Fibroblast of mammary gland (primary cell): ENCODE measurements at regions not wholly inside any gene's neighbourhood (a gene's known extent, or its start where the extent isn't known, plus 50 kb on each side); places are given as distances from the start of the nearest gene placed in this dataset.
A peak's percentile ranks its signal among the peaks of the same experiment; 100 is the strongest.

Experiments used
- DNase-seq: peaks from one replicate; pipeline ENCODE4 v3.0.0-alpha.2; 2010; ENCODE audit warnings: low read depth
- H3K4me3 ChIP-seq: 2 replicates; pipeline ENCODE4 v1.5.1; 2011; ENCODE audit warnings: low read depth, mild to moderate bottlenecking, low read length, moderate library complexity; ENCODE audit not compliant: control insufficient read depth
- CTCF ChIP-seq: conservative IDR thresholded peaks from 2 replicates; pipeline ENCODE4 v1.5.1; 2011; ENCODE audit warnings: low read depth, low read length, inconsistent platforms; ENCODE audit not compliant: control insufficient read depth, insufficient read depth

- DNase-seq = peak; percentile 36
- no peak for TF ChIP-seq CTCF
Observed at GRCh38 chr3:16794257-16794656, 90.5 kb upstream of the PLCL2 start.

GRCh38 chr3:16795581-16795980 is 89.2 kb upstream of the PLCL2 start:
- H3K4me3 ChIP-seq = no peak overlapping the region
- no peak for DNase-seq
- no peak for TF ChIP-seq CTCF

More at GRCh38 chr3:16794257-16794656, 90.5 kb upstream of the PLCL2 start:
- no peak overlapping the region for H3K4me3 ChIP-seq

GRCh38 chr3:16797831-16798230 is 86.9 kb upstream of the PLCL2 start:
- no peak for DNase-seq
- no peak for TF ChIP-seq CTCF
- no peak overlapping the region for H3K4me3 ChIP-seq

- no peak for DNase-seq
- TF ChIP-seq CTCF = no peak
- H3K4me3 ChIP-seq = no peak overlapping the region
Observed at GRCh38 chr3:16798738-16799137, 86.0 kb upstream of the PLCL2 start.

- no peak for DNase-seq
- no peak for TF ChIP-seq CTCF
- H3K4me3 ChIP-seq = no peak overlapping the region
Observed at GRCh38 chr3:16800361-16800760, 84.4 kb upstream of the PLCL2 start.

- TF ChIP-seq CTCF = no peak
- no peak overlapping the region for H3K4me3 ChIP-seq
- DNase-seq = no peak
Observed at GRCh38 chr3:16801223-16801622, 83.5 kb upstream of the PLCL2 start.

GRCh38 chr3:16801698-16802097 is 83.1 kb upstream of the PLCL2 start:
- peak; percentile 84 for DNase-seq
- H3K4me3 ChIP-seq = no peak overlapping the region
- TF ChIP-seq CTCF = no peak
